ENCODE measurements at regions not wholly inside any gene's neighbourhood (a gene's known extent, or its start where the extent isn't known, plus 50 kb on each side); places are given as distances from the start of the nearest gene placed in this dataset.
"Not testable (repeated sequence)": the region's sequence is repeated elsewhere in the genome, so short reads cannot be mapped to it uniquely, and the experiment has no call there.

DNA sequence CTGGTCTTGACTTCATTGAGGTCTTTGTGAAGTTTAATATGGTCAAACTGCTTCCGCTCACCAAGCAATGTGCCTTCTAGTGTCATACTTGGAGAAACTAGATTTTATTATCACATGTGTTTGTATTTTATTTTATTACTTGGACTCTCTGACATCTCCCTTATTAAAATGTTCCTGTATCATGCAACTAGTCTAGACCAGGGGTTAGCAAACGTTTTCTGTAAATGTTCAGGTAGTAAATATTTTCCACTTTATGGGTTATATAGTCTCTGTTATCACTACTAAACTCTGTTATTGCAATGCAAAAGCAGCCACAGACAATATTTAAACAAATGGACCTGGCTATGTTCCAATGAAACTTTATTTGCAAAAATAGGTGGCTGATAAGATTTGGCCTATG is 443.8 kb downstream of the MID1IP1 start:
- DNase-seq, result no peak

DNA sequence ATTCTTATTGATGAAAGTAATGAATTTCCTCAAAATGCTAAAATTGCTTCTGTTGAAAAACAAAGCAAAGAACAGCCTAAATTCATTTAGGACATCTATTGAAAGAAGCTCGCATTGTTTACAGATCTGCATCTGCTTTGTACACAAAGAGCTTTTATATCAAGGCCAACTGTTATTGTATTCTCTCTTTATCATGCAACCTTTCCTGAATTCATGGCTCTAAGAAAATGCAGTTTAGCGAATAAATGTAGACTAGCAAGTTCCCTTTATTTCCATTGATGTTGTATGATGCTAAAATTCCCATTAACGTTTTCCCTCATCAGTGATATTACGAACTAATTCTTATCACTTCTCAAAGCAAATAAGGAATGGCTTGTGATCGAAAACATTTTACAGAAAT is 446.3 kb downstream of the MID1IP1 start:
- no peak for DNase-seq

DNA sequence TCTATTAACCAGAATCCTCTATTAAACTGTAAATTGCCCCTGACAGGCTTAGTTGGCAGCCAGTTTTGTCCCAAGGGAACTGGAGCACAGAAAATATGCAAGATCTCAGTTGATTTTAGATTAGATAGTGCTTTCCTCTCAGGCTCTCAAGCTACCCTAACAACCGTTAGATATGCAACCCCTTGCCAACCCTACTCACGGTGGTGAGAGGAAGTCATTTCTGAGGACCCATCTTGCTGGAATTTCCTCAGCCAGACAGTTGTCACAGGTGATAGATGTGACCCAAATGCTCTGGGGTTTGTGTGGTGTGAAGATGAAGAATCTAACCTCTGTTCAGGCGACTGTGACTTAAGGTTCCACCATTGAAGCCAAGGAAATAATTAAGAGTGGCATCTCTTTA is 447.1 kb downstream of the MID1IP1 start:
- no peak for DNase-seq

DNA sequence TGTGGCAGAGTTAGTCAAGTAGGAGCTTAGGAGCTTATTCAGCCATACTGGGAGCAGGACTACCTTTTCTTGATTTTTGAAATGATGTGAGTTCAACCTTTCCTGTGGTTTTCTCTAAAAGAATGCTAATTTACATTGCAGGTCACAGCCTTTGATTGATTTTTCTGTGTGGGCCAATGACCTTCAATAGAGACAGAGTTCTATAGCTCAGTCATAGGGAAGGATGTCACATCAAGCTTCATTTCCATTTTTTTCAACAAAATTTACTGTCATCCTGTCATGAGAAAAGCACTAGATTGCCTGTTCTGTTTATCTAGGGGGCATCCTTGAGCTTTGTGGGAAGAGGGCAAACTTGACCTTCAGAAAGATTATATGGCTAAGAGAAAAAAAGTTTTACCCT is 448.7 kb downstream of the MID1IP1 start:
- no peak for DNase-seq

DNA sequence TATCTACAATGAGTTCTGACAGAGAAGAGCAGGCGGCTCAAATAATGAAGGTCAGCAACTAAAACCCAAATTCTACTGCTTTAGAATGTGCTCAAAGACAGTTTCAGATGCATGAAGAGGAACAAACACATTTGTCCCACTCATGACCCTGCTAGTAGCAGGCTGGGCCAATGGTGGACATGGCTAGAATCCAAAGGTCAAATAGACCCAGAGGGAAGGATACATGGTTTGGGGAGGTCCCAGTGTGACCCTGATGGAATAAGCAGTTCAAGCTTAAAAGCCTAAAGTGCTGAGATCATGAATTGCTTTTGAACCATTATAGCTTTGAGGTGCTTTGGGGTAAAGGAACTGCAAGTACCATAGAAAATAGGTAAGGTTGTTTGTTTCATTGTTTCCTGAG is 450.7 kb downstream of the MID1IP1 start:
- no peak for DNase-seq

DNA sequence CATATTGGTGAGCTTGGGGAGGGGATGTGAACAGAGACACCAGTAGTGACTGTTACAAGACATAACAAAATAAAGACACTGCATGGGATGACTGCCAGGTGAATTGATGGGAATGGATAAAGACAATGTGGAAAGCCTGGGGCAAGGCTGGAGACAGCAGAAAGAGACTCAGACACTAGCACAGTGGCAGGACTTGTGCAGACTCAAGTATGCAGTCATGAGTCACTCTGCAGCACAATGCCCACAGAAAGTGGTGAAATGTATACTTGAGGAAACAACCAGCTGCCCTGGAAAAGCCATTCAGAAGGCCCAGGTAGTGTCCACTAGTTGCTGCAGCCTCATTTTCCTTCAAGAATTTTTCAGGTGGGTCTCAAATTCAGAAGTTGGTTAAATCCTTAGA is 452.3 kb downstream of the MID1IP1 start:
- no peak for DNase-seq

DNA sequence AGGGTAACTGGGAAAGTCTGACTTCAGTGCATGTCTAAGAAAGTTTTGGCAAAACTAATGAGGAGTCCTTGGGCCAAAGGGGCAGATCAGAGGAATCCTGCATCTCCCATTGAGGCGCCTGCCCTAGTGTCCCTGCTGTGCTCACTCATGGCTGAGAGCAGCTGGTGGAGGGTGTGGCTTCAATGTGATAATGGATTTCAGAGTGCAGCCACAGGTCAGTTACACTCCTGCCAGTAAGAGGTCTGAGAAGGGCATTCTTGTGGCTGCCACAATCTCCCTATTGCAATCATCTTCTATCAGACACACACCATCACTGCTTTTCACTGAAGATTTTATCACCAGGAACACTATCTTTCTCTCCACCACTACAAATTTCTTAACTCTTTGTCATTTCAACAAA is 457.1 kb downstream of the MID1IP1 start:
- DNase-seq, result no peak

DNA sequence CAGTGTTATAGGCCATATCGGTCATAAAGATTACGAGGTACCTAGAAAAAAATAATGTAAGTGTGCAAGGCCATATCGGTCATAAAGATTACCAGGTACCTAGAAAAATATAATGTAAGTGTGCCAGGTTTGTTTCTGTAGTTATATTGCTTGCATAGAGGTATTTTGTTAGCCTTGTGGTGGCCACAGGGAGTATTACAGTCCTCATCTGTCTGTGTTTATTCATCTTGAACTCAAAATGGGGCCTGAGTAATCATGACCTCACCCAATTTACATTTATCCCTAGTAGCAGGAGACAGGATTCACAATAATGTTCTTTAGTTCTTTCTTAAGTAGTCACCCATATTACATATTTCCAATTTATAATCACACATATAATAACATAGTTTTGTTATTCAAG is 459.7 kb downstream of the MID1IP1 start:
- no peak for DNase-seq

DNA sequence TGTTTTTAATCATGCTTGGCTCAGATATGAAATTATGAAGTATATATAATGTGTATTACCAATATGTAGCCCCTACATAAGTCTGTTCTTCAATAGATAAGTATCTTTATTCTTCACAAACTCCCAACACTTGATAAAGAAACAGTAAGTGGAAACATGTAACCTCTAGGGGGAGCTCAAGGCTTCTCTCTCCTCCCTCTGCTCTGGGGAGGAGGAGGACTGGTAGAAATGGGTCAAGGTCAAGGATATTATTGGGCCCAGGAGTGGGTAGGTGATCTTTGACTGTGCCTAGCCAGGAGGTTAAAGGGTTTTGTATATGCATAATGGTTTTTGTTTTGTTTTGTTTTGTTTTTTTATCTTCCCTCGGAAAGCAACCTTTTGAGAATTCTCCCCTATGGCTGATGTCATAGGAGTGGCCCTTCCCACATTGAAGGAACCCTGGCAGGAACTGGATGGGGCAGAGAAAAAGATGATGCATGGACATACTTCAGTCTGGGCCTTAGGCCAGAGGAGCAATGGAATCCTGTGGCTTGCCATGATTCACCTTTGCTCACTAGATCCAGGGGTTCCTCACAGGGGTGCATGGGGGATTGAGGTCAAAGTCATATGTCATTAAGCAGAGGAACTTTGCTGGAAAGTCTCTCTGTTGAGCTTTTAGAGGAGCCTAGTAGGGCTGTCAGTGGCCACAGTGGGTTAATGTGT is 460.3 kb downstream of the MID1IP1 start:
- DNase-seq, result peak in 1 of 4 experiments; percentile 0

DNA sequence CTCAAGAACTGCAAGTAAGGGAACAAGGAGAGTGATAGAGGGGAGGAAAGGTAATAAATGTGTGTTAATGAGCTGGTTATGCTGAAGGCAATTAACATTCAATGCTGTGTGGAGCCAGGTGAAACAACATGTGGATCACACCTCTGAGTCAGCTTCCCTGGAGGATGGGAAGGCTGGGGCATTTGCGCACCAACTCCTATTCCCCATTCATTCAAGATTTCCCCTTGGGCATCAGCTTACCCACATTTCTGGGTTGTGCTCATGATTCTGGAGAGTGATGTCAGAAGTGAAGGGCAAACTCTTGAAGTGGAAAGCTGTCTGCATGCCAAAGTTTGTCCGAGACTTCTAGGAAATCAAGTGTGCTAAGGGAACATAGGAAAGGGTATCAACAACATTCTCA is 461.4 kb downstream of the MID1IP1 start:
- no peak for DNase-seq

DNA sequence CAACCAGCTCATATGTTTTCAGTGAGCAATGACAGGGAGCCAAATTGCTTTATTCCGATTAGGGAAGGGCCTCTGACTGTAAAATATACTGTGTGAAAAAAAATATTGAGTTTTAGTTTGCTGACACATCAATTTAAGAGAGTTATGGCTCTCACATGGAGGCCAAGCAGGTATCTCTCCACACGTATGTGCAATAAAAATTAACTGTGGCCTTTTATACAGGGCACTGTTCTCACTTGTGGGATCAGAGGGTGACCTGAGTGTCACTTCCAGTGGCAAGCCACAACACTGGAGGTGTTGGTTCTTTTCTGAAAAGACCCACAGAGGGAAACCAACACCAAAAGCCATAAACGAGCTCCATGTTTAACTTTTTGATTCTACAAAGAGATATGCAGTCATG is 462.8 kb downstream of the MID1IP1 start:
- DNase-seq, result no peak

DNA sequence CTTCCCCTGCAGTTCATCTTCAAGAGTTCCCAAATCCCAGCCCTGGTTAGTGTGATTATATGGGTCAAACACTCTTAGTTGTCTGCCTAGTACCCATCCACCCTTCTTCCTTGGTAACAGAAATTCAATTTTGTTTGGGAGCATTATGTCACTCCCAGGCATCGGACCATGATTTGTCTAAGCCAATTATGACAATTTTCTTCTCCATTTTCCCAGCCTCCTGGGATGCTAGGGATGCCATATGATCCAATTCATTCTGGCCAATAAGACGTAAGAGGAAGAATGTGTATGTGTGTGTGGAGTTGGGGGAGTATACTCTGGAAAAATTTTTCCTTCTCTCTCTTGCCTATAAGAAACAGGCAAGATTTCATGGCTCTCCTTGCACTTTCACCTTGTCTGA is 465.9 kb downstream of the MID1IP1 start:
- no peak for DNase-seq

DNA sequence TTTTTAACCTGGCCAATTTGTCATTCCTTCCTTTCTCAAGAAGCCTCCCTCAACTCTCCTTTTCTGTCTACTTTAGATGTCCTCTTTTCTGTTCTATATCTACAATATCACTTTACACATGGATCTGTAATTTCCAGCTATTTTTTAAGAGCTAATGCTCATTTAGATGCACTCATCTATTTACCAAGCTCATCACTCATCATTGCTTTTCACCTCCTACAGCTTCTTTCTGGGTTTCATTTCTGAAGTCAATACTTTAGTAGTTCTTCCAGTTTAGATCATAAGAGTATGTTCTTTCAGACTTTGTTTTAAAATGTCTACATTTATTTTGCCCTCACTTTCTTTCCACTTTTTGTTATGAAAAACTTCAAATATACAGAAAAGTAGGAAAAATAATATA is 466.9 kb downstream of the MID1IP1 start:
- DNase-seq, result no peak

DNA sequence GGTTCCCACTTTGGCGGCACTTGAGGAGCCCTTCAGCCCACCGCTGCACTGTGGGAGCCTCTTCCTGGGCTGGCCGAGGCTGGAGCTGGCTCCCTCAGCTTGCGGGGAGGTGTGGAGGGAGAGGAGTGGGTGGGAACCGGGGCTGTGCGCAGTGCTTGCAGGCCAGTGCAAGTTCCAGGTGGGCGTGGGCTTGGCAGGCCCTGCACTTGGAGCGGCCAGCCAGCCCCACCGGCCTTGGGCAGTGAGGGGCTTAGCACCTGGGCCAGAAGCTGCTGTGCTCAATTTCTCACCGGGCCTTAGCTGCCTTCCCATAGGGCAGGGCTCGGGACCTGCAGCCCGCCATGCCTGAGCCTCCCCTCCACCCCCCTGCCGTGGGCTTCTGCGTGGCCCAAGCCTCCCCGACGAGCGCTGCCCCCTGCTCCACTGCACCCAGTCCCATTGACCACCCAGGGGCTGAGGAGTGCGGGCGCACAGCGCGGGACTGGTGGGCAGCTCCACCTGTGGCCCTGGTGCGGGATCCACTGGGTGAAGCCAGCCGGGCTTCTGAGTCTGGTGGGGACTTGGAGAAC is 474.3 kb downstream of the MID1IP1 start:
- DNase-seq, result no peak

DNA sequence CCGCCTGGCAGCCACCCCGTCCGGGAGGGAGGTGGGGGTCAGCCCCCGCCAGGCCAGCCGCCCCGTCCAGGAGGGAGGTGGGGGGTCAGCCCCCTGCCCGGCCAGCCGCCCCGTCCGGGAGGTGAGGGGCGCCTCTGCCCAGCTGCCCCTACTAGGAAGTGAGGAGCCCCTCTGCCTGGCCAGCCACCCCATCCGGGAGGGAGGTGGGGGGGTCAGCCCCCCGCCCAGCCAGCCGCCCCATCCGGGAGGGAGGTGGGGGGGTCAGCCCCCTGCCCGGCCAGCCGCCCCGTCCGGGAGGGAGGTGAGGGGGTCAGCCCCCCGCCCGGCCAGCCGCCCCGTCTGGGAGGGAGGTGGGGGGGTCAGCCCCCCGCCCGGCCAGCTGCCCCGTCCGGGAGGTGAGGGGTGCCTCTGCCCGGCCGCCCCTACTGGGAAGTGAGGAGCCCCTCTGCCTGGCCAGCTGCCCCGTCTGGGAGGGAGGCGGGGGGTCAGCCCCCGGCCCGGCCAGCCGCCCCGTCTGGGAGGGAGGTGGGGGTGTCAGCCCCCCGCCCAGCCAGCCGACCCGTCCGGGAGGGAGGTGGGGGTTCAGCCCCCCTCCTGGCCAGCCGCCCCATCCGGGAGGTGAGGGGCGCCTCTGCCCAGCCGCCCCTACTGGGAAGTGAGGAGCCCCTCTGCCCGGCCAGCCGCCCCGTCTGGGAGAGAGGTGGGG is 476.6 kb downstream of the MID1IP1 start:
- DNase-seq, result not testable (repeated sequence)

DNA sequence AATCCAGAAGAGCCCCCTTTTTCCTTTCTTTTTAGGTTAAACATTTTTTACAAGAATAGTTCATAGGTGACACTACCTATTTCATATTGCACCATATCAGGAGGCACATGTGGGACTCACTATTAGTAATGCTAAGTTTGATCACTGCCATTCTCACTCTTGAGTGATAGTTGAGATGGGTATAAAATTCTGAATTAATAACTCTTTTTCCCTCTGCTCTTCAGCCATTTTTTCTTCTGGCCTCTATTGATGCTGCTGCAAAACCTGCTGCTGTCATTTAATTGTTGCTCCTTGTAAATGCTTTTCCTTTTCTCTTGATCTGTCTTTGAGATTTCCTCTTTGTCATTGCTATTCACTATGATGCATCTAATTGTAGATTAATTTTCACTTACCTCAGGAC is 482.0 kb downstream of the MID1IP1 start:
- no peak for DNase-seq

DNA sequence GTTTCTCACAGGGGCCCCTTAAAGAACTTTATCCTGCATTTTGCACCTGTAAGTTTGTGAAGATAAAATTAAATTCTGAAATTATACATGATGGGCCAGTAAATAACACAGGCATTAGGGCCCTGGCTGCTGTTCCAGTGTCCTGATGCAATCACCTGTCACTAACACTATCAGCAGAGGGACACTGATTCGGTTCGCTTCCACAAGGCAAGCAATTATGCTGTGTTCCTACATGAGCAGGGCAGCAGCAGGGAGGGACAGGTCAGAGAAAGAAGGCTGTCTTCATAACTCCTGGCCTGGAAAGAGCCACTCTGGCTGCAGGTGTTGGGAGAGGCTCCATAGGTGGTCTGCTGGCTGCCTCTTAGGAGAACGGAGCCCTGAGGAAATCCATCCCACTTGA is 487.3 kb downstream of the MID1IP1 start:
- no peak for DNase-seq

DNA sequence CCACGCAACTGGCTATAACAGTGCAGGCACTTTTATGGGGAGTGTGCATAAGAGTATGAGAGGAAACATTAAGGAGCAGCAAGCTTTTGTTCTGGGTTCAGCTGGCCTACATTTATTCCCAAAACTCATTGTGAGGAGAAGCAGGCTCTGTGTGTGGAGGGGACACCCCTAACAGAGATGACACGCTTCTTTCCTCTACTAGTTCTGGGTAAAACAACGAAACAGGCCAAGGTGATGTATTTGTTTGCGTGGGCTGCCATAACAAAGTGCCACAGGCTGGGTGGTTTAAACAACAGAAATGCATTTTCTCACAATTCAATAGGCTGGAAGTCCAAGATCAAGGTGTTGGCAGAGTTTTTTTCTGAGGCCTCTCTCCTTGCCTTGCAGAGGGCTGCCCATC is 488.6 kb downstream of the MID1IP1 start:
- DNase-seq, result no peak

DNA sequence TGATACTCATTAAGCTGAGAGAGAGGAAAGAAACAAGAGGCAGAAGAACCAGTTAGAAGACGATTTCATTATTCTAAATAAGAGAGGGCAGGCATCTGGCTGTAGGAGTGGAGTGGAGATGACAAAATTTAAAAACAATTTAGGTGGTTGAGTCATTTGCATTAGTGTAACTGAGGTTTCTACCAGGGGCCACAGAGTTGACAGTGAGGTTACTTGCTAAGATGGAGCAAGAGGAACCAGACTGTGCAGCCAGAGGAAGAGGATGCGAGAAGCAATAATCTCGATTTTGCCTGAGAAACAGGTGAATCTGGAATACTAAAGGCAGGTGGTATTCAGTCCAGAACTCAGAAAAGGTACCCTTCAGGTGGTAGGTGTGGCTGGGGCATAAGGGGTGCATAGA is 491.9 kb downstream of the MID1IP1 start:
- no peak for DNase-seq

DNA sequence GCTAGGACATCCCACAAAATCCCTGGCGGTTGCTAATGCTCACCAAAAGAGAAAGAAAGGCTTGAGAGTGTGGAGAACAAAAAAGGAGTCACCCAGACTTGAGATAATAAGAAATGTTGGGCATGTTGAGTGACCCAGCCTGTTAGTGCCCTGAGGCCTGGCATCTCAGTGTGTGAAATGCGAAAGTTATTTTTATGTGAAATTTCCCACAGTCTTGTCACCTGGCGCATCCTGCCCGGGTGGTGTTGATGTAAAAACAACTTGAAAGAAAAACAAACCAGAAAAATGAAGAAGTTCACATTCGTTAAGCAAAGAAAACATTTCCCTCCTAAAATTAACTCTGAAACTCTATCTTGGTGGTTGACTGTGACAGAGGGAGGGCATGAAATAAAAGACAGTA is 495.2 kb downstream of the MID1IP1 start:
- DNase-seq, result no peak

DNA sequence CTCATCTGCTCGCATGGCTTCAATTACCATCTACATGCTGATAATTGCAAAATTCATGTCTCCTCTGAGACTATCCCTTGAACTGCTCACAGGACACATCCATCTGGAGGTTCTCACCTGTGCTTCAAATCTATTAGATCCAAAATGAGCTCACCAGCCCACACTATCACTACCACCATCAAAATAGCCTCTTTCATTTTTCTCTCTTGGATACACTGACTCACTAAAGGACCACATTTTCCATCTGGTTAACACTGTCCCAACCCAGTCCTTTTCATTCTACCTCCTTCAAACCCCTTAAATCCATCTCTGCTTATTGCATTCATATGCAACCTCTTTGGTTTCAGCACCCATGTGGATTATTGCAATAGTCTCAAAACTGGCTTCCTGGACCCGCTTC is 497.6 kb downstream of the MID1IP1 start:
- DNase-seq, result no peak

DNA sequence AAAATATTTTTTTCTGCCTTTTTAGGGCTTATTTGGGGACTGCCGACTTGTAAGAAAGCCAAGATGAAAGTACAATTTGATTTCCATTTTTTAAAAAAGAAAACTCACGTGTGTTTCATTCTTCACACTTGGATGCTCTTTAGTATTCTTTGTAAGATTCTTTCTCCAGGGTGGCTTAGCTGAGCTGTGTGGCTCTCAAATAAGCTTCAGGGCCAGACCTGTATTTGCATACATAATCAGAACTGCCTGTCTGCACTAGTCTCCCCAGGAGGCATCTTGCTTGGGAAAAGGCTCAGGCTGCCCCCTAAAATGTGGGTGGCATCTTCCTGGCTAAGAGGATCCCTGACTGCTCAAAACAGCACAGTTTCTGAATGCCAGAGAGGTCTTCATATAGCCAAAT is 498.4 kb downstream of the MID1IP1 start:
- DNase-seq, result no peak

DNA sequence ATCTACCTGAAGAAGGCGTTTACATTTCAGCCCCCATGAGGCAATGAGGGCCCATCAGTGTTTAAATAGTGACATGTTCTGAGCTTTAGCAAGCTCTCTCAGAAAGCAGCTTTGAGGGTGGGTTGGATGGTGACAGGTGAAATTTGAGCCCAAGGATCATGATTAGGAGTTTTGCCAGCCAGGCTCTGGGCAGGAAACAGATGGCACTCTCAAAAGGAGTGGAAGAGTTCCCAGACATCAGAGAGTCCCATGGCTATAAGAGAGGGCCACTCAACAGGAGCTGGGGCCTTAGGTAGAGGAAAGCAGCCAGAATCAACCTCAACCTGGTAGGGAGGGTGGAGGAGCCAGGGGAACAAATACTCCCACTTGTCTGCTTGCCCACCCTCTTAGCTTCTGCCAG is 499.8 kb downstream of the MID1IP1 start:
- DNase-seq, result no peak

DNA sequence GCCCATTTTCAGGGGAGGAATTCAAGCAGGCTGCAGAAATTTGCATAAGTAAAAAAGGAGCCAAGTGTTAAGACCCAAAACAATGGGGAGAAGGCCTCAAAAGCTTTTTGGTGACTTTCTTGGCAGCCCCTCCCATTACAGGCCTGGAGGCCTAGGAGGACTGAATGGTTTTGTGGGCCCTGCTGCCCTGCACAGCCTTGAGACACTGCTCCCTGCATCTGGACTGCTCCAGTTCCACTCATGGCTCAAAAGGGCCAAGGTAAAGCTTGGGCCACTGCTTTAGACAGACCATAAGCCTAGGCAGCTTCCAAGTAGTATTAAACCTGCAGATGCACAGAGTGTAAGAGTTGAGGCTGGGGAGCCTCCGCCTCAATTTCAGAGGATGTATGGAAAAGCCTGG is 501.6 kb downstream of the MID1IP1 start:
- no peak for DNase-seq

DNA sequence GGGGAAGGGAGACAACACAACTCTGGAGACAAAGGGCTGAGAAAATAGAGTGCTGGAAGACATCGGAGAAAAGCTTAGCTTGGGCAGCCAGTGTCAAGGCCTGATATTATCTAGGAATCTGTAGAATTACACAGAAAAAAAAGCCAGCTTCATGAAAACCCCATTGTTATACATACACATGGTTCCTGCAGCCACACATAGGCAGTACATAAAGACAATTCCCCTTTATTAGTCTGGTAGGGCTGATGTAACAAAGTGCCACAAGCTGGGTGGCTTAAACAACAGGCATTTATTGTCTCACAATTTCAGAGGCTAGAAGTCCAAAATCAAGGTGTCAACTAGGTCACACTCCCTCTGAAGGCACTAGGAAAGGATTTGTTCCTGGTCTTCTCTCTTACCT is 503.5 kb downstream of the MID1IP1 start:
- no peak for DNase-seq
